PC-9 (cell line): ENCODE measurements at regions not wholly inside any gene's neighbourhood (a gene's known extent, or its start where the extent isn't known, plus 50 kb on each side); places are given as distances from the start of the nearest gene placed in this dataset.

Experiments
- CTCF ChIP-seq: fragments of 200-600 bp; sonication (generic); conservative IDR thresholded peaks from 2 replicates; pipeline ENCODE4 v1.6.1; 2017; ENCODE audit warnings: mixed run types, antibody characterized with exemption, mild to moderate bottlenecking, moderate library complexity
- EZH2 ChIP-seq: fragments of 200-600 bp; sonication (generic); IDR thresholded peaks from 2 replicates; pipeline ENCODE4 v1.8.0; 2017; ENCODE audit warnings: antibody characterized with exemption, low read depth

- TF ChIP-seq CTCF (no peak), EZH2 (no peak)
These were observed 99.2 kb downstream of the SNAPC1 start for GRCh38 chr14:61861320-61861865.
